H1 (cell line): ENCODE measurements at regions not wholly inside any gene's neighbourhood (a gene's known extent, or its start where the extent isn't known, plus 50 kb on each side); places are given as distances from the start of the nearest gene placed in this dataset.

Experiments used
- CTCF ChIA-PET: fragments of 300-600 bp; sonication (Branson Sonifier 250); formaldehyde crosslinking; loops from one replicate; lab custom pipeline; 2021; ENCODE audit not compliant: partially characterized antibody; lab: Charles Lee
- POLR2A ChIA-PET: fragments of 300-600 bp; sonication (Branson Sonifier 250); formaldehyde crosslinking; loops from one replicate; lab custom pipeline; 2021; ENCODE audit warnings: inconsistent platforms; ENCODE audit not compliant: partially characterized antibody; lab: Charles Lee
- DNase-seq, 2 experiments: peaks; one replicate each; pipeline versions ENCODE4 v3.0.0 to v3.0.0-alpha.2; 2010 to 2022; ENCODE audit warnings: low spot score in 2 of 2, low read depth in 1 of 2, mixed read lengths in 1 of 2
- FAIRE-seq: peaks from 2 replicates; lab custom pipeline; 2011; peaks lifted over from hg19 to GRCh38; lab: Jason Lieb, UNC
- H2AFZ ChIP-seq: 2 replicates; pipeline ENCODE4 v1.8.1; 2012; ENCODE audit warnings: low read length, inconsistent platforms
- H2AK5ac ChIP-seq: 2 replicates; pipeline ENCODE4 v1.6.1; 2013; ENCODE audit warnings: low read depth, low read length
- H2BK120ac ChIP-seq: replicated peaks from 2 replicates; pipeline ENCODE3; 2013; ENCODE audit warnings: low read depth, low read length, inconsistent platforms
- H2BK12ac ChIP-seq: 2 replicates; pipeline ENCODE4 v1.6.1; 2013; ENCODE audit warnings: low read depth, low read length
- H2BK15ac ChIP-seq: 2 replicates; pipeline ENCODE4 v1.6.1; 2013; ENCODE audit warnings: low read length
- H2BK20ac ChIP-seq: 2 replicates; pipeline ENCODE4 v1.6.1; 2013; ENCODE audit warnings: low read length
- H2BK5ac ChIP-seq: 2 replicates; pipeline ENCODE4 v1.6.1; 2013; ENCODE audit warnings: low read depth, low read length
- H3K14ac ChIP-seq: 2 replicates; pipeline ENCODE4 v1.6.1; 2013; ENCODE audit warnings: inconsistent platforms; ENCODE audit not compliant: insufficient read length
- H3K18ac ChIP-seq: 2 replicates; pipeline ENCODE4 v1.6.1; 2013; ENCODE audit warnings: low read length; ENCODE audit errors: extremely low read depth
- H3K23ac ChIP-seq: 2 replicates; pipeline ENCODE4 v1.6.1; 2013; ENCODE audit warnings: inconsistent platforms; ENCODE audit not compliant: insufficient read length
- H3K23me2 ChIP-seq: 2 replicates; pipeline ENCODE4 v1.6.1; 2013; ENCODE audit warnings: low read depth, low read length
- H3K27ac ChIP-seq: 2 replicates; pipeline ENCODE4 v1.6.1; 2011; ENCODE audit warnings: low read depth, low read length, inconsistent platforms
- H3K27me3 ChIP-seq, 4 experiments: replicated peaks in 1 of 4; 1 replicate in 1 of 4; 2 replicates in 3 of 4; pipeline versions ENCODE4 v1.6.1 to v1.8.1; 2011 to 2013; ENCODE audit warnings: low read length in 3 of 4, mild to moderate bottlenecking in 3 of 4, inconsistent platforms in 2 of 4, mixed read lengths in 2 of 4, moderate library complexity in 1 of 4; ENCODE audit not compliant: control insufficient read depth in 3 of 4, insufficient read depth in 3 of 4; ENCODE audit errors: extremely low read depth in 1 of 4
- H3K36me3 ChIP-seq, 4 experiments: 2 replicates each; pipeline versions ENCODE4 v1.6.1 to v1.8.1; 2011 to 2013; ENCODE audit warnings: mild to moderate bottlenecking in 4 of 4, low read length in 3 of 4, moderate library complexity in 2 of 4, control low read depth in 1 of 4, inconsistent platforms in 1 of 4; ENCODE audit not compliant: insufficient read depth in 4 of 4, control insufficient read depth in 2 of 4
- H3K4ac ChIP-seq: replicated peaks from 2 replicates; pipeline ENCODE3; 2013; ENCODE audit warnings: low read length, low read depth, mixed read lengths, inconsistent platforms; ENCODE audit not compliant: insufficient read length
- H3K4me1 ChIP-seq, 4 experiments: replicated peaks in 1 of 4; 1 replicate in 1 of 4; 2 replicates in 3 of 4; pipeline versions ENCODE4 v1.6.1 to v1.8.1; 2011 to 2013; ENCODE audit warnings: low read length in 3 of 4, inconsistent platforms in 2 of 4, mixed read lengths in 1 of 4; ENCODE audit not compliant: insufficient read depth in 4 of 4, control insufficient read depth in 3 of 4
- H3K4me2 ChIP-seq, 2 experiments: 2 replicates each; pipeline versions ENCODE4 v1.6.1 to v1.8.1; 2011 to 2013; ENCODE audit warnings: low read depth in 2 of 2, low read length in 2 of 2, control low read depth in 1 of 2, inconsistent platforms in 1 of 2, mild to moderate bottlenecking in 1 of 2; ENCODE audit not compliant: insufficient read depth in 1 of 2
- H3K4me3 ChIP-seq, 4 experiments: fragments of 200-600, 300-600 bp in 1 of 4; sonication (generic), shearing (Covaris generic), sonication (Bioruptor Twin) in 1 of 4; 2 replicates each; pipeline versions ENCODE4 v1.5.1 to v1.8.1; 2011 to 2016; ENCODE audit warnings: low read length in 4 of 4, low read depth in 3 of 4, control low read depth in 2 of 4, inconsistent platforms in 2 of 4, mild to moderate bottlenecking in 2 of 4, mixed read lengths in 1 of 4, moderate library complexity in 1 of 4; ENCODE audit not compliant: insufficient read depth in 2 of 4; ENCODE audit errors: extremely low read depth in 1 of 4
- H3K56ac ChIP-seq: replicated peaks from 2 replicates; pipeline ENCODE3; 2013; ENCODE audit warnings: low read depth, mild to moderate bottlenecking, mixed read lengths, low read length, inconsistent platforms; ENCODE audit not compliant: insufficient read length
- H3K79me1 ChIP-seq: 2 replicates; pipeline ENCODE4 v1.6.1; 2013; ENCODE audit warnings: low read depth, low read length, control low read depth
- H3K79me2 ChIP-seq, 2 experiments: 2 replicates each; pipeline versions ENCODE4 v1.6.1 to v1.8.1; 2012 to 2013; ENCODE audit warnings: low read length in 2 of 2, mild to moderate bottlenecking in 2 of 2, inconsistent platforms in 1 of 2; ENCODE audit not compliant: insufficient read depth in 2 of 2, control insufficient read depth in 1 of 2
- H3K9ac ChIP-seq, 4 experiments: replicated peaks in 1 of 4; 1 replicate in 1 of 4; 2 replicates in 3 of 4; pipeline versions ENCODE4 v1.6.1 to v1.8.1; 2011 to 2013; ENCODE audit warnings: low read depth in 3 of 4, low read length in 3 of 4, control low read depth in 2 of 4, mild to moderate bottlenecking in 2 of 4, moderate library complexity in 2 of 4, inconsistent platforms in 1 of 4; ENCODE audit errors: extremely low read depth in 1 of 4
- H3K9me3 ChIP-seq, 2 experiments: 2 replicates each; pipeline versions ENCODE4 v1.6.1 to v1.8.1; 2012 to 2013; ENCODE audit warnings: mild to moderate bottlenecking in 2 of 2, moderate library complexity in 2 of 2, control low read depth in 1 of 2, inconsistent platforms in 1 of 2, low read depth in 1 of 2, low read length in 1 of 2, mixed read lengths in 1 of 2; ENCODE audit not compliant: insufficient read depth in 2 of 2
- H4K20me1 ChIP-seq, 2 experiments: replicated peaks in 1 of 2; 2 replicates each; pipeline versions ENCODE3 to v1.8.1; 2011 to 2013; ENCODE audit warnings: inconsistent platforms in 2 of 2, low read length in 2 of 2, mild to moderate bottlenecking in 1 of 2; ENCODE audit not compliant: insufficient read depth in 2 of 2, control insufficient read depth in 1 of 2
- H4K5ac ChIP-seq: 2 replicates; pipeline ENCODE4 v1.6.1; 2013; ENCODE audit warnings: low read length, low read depth, mixed read lengths, inconsistent platforms; ENCODE audit not compliant: insufficient read length
- H4K8ac ChIP-seq: 2 replicates; pipeline ENCODE4 v1.8.0; 2013; ENCODE audit warnings: mild to moderate bottlenecking, moderate library complexity, low read length, inconsistent platforms; ENCODE audit not compliant: insufficient read depth; ENCODE audit errors: extremely low read depth
- H4K91ac ChIP-seq: replicated peaks from 2 replicates; pipeline ENCODE3; 2013; ENCODE audit warnings: low read length, mixed read lengths, inconsistent platforms; ENCODE audit not compliant: insufficient read length
- RAD21 ChIP-seq, 2 experiments: IDR thresholded peaks in 1 of 2; conservative IDR thresholded peaks in 1 of 2; 2 replicates each; pipeline ENCODE4 v1.6.1; 2011; ENCODE audit warnings: low read depth in 2 of 2, low read length in 2 of 2, improper control_type of control experiment in 1 of 2, inconsistent platforms in 1 of 2, mild to moderate bottlenecking in 1 of 2, moderate library complexity in 1 of 2
- WGBS, 2 experiments: shearing (Covaris generic) in 1 of 2; methylation state at CpG; one replicate each; pipeline versions ENCODE4 v1.1.6 to v1.1.7; 2013 to 2015; ENCODE audit warnings: low lambda C conversion rate in 2 of 2, mixed read lengths in 2 of 2, inconsistent platforms in 1 of 2, low coverage in 1 of 2, missing lambda C conversion rate in 1 of 2; ENCODE audit not compliant: insufficient replicate concordance in 2 of 2, insufficient coverage in 1 of 2, insufficient read length in 1 of 2; ENCODE audit errors: extremely low coverage in 1 of 2, missing lambda C conversion rate in 1 of 2; 5-methylcytosine and 5-hydroxymethylcytosine counted together

GRCh38 chrX:7286168-7286837, 138.3 kb upstream of the PUDP start:
- Histone ChIP-seq H3K36me3 (no peaks in the 10 kb centered on the region), H3K23ac (no peak overlapping the region), H3K14ac (no peak overlapping the region), H3K27ac (no peak overlapping the region), H4K20me1 (no peaks in the 10 kb centered on the region), H2BK15ac (no peak overlapping the region), H2BK120ac (no peak overlapping the region), H3K56ac (no peak overlapping the region), H2BK20ac (no peak overlapping the region), H3K23me2 (0 out of 2 replicates have a peak, but pooled peaks cover 2% of the 10 kb centered on the region), H3K4ac (no peak overlapping the region), H4K5ac (no peak overlapping the region), H3K9ac (no peak overlapping the region), H2BK5ac (no peak overlapping the region), H3K79me1 (no peaks in the 10 kb centered on the region), H3K27me3 (no peaks in the 10 kb centered on the region), H4K8ac (no peak overlapping the region), H2AK5ac (no peak overlapping the region), H2BK12ac (no peak overlapping the region), H3K79me2 (no peaks in the 10 kb centered on the region), H3K18ac (no peak overlapping the region), H4K91ac (no peak overlapping the region), H3K9me3 (no peaks in the 10 kb centered on the region), H3K4me3 (no peak overlapping the region), H3K4me1 (peaks cover 0 to 2% (median 0%) of the 10 kb centered on the region in 4 experiments; a peak in 1 of 7 replicates), H2AFZ (no peak overlapping the region), H3K4me2 (no peak overlapping the region)
- ChIA-PET CTCF (no interaction called here), POLR2A (no interaction called here)
- no peak for FAIRE-seq
- TF ChIP-seq RAD21 (IDR thresholded peaks at IDR 0.05 in 1 of 2, conservative IDR thresholded peaks at IDR 0.05 in 1 of 2; ENCODE audit: low read depth in 2 of 2, low read length in 2 of 2), result no peak
- 95% methylated on average over 6 of the region's 6 CpGs; no CpG with 5 or more reads in 1 of the 2 experiments for WGBS, 2 experiments
- DNase-seq, result no peak
